ENCODE measurements at regions not wholly inside any gene's neighbourhood (a gene's known extent, or its start where the extent isn't known, plus 50 kb on each side); places are given as distances from the start of the nearest gene placed in this dataset.

DNA sequence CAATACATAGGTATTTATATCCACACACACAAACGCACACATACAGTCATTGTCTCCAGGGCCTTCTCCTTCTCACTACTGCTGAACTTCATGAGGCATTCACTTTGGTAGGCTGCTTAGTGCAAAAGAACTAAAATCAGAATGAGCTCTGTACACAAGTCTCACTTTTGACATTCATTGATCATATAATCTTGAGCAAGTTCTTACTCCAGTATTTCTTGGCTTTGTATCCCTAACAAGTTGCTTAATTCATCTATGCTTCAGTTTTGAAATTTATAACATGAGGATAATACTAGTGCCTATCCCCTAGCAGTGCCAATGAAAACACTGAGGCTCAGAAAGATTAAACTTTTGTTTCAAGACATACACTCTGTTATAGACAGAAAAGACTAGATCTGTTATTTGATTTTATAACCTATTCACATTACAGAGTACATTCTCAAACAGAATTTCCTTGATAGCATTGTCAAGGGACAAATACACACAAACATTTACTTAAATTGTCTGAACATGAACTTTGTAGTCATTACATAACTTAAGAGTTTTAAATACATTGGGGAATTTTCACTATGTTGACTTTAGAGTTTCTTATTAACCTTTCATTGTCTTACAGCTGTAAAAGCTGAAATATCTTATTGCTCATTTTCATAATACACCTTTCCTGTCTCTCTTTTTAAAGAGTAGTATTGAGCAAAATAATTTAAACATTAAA lies 55.0 kb upstream of the SI start:
- no peaks in the 10 kb centered on the region for H3K27me3 ChIP-seq (ENCODE audit: control insufficient read depth, insufficient read depth, low read length)
- POLR2A ChIA-PET: interaction anchor here (0.7 kb wide), 1 partner anchor 913 kb away, joined by 11 read pairs; no protein-coding TSS in a partner anchor
- no peak overlapping the region for H3K27ac ChIP-seq (ENCODE audit: low read depth, low read length)
- no peak for DNase-seq (ENCODE audit: low read depth, low spot score)
- TF ChIP-seq, protein P1, sequence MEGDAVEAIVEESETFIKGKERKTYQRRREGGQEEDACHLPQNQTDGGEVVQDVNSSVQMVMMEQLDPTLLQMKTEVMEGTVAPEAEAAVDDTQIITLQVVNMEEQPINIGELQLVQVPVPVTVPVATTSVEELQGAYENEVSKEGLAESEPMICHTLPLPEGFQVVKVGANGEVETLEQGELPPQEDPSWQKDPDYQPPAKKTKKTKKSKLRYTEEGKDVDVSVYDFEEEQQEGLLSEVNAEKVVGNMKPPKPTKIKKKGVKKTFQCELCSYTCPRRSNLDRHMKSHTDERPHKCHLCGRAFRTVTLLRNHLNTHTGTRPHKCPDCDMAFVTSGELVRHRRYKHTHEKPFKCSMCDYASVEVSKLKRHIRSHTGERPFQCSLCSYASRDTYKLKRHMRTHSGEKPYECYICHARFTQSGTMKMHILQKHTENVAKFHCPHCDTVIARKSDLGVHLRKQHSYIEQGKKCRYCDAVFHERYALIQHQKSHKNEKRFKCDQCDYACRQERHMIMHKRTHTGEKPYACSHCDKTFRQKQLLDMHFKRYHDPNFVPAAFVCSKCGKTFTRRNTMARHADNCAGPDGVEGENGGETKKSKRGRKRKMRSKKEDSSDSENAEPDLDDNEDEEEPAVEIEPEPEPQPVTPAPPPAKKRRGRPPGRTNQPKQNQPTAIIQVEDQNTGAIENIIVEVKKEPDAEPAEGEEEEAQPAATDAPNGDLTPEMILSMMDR (IDR thresholded peaks at IDR 0.05; ENCODE audit: low read depth, low read length): no peak
- peaks cover 17% of the 10 kb centered on the region for H3K9me3 ChIP-seq (ENCODE audit: control insufficient read depth, insufficient read depth, low read length)
- no peak overlapping the region for H3K4me3 ChIP-seq (ENCODE audit: low read depth, low read length)
- CTCF ChIA-PET: no interaction called here

DNA sequence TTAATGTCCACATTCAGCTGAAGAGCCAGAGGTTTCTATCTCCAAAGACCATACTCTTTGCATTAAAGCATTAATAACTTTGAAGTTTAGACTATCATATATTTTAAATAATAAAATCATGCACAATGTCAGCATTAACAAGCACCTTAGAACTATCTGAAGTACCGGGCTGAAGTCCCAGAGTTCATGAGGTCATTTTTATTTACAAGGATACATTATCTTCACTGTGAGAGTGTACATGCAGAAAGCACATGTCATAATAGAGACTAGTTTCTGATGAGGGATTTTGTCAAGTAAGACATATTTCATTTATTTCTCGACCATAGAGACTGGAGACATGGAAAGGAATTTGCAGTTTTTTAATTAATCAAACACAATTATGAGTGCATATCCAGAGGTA lies 52.4 kb upstream of the SI start:
- Histone ChIP-seq H3K27me3 (ENCODE audit: control insufficient read depth, insufficient read depth, low read length) (no peaks in the 10 kb centered on the region), H3K4me3 (ENCODE audit: low read depth, low read length) (no peak overlapping the region), H3K9me3 (ENCODE audit: control insufficient read depth, insufficient read depth, low read length) (peaks cover 17% of the 10 kb centered on the region), H3K27ac (ENCODE audit: low read depth, low read length) (no peak overlapping the region)
- ChIA-PET POLR2A (no interaction called here), CTCF (no interaction called here)
- DNase-seq (ENCODE audit: low read depth, low spot score): no peak
- TF ChIP-seq, protein P1 (IDR thresholded peaks at IDR 0.05; ENCODE audit: low read depth, low read length): no peak

DNA sequence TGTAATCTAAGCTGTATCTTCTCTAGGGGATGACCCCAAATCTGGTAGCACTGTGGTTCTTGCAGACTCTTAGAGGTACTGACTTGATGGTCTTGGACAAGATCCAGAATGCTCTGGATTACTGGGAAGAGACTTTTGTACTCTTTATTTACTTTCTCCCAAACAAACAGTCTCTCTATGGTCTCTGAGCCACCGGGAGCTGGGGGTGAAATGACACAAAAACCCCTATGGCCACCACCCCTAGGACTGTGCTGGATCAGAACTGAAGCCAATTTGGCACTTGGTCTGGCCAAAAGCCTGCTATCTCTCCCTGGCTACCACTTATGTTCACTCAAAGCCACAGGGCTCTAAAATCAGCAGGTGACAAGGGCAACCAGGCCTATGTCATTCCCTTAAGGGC lies 50.2 kb upstream of the SI start:
- Histone ChIP-seq H3K27me3 (ENCODE audit: control insufficient read depth, insufficient read depth, low read length) (no peaks in the 10 kb centered on the region), H3K27ac (ENCODE audit: low read depth, low read length) (no peak overlapping the region), H3K9me3 (ENCODE audit: control insufficient read depth, insufficient read depth, low read length) (peaks cover 18% of the 10 kb centered on the region), H3K4me3 (ENCODE audit: low read depth, low read length) (no peak overlapping the region)
- CTCF ChIA-PET: no interaction called here
- POLR2A ChIA-PET: no interaction called here
- DNase-seq (ENCODE audit: low read depth, low spot score): no peak
- TF ChIP-seq, protein P1 (IDR thresholded peaks at IDR 0.05; ENCODE audit: low read depth, low read length): no peak
